ENCODE measurements at regions not wholly inside any gene's neighbourhood (a gene's known extent, or its start where the extent isn't known, plus 50 kb on each side); places are given as distances from the start of the nearest gene placed in this dataset.
A peak's percentile ranks its signal among the peaks of the same experiment; 100 is the strongest.
"Not testable (repeated sequence)": the region's sequence is repeated elsewhere in the genome, so short reads cannot be mapped to it uniquely, and the experiment has no call there.

GRCh38 chr6:84635081-84635761 lies 129.2 kb downstream of the TBX18 start:
- no peak for DNase-seq (ENCODE audit: low spot score)

DNA sequence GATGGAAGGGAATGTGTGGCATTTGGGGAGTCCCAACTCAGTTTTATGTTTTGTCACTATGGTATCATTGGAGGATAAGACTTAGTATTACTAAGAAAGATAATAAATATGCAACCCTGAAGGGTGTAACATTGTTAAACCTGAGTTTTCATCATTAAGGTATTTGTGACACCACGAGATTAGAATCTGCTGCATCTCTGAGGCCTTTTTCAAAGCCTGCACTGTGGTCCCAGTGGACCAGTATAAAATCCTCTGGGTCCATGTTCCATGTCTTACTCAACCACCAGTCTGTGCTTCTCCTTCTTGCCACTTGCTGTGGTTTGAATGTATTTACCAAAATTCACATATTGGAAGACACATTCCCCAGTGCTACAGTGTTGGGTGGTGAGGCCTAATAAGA lies 130.6 kb downstream of the TBX18 start:
- no peak for DNase-seq (ENCODE audit: low spot score)

- not testable (repeated sequence) for DNase-seq (ENCODE audit: low spot score)
Observed at GRCh38 chr6:84626527-84626926, 137.9 kb downstream of the TBX18 start.

DNA sequence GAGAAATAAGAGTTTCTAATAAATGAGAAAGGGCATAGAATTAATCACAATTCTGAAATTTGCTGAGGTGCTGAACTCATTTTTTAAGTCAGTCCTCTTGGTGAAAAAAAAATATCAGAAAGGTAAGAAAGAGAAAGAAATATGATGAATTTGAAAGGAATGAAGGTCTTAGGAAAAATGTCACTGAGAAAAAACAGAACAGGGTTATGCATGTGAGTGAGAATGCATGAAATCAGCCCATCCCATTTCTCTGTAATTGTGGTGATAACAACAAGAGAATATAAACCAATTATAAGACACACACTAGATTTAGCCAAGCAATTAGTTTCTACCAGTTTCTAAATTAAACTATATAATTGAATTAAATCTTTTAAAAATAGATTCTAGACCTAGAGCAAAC lies 138.9 kb downstream of the TBX18 start:
- DNase-seq (ENCODE audit: low spot score) = no peak

DNA sequence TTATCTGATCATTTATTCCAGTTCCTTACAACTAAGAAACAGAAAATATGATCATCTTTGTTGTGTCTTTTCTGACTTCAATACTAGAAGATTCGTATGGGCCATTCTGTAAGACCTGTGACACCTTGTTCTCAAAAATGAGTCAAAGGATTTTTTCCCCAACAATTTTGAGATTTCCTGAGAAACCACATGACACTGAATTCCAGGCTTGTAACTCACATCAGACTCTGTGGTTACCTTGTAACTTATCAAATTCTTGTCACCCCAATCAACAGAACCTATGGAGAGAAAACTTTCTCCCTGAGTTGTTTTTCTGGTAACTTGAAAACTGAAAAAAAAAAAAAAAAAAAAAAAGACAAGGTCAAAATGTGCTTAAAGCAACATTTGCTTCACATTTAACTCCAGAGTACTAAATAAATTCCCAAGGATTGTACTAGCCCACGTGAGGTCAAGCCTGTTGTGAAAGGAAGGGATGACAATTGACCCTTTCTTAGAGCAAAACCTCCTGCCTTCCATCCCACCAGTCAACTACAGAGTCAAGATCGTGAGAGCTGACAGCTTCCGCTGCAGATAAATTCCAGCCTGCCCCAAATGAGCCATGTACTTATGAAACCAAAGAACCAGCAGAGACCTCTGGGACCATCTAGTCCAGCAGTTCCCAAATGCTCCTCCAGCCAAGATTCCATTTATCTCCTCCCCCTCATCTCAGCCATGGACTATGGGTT lies 140.3 kb downstream of the TBX18 start:
- peak; percentile 9 for DNase-seq (ENCODE audit: low spot score)

DNA sequence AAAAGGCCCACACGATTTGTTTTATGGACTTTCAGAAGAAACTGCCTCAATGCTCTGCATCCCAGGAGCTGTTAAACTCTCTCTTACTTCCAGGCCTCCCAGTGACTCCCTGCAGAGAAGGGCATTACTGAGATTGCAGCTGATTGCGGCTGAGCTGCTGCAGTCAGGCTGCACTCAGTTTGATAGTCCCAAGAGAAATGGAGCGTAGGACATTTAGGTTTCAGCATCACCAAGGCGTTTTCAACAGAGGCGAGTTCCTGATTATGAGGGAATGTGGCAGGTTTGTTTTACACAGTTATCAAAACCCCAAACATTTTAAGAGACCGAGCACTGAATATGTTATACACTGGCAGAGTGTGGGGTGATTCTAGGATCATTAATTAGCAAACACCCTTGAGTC lies 145.6 kb downstream of the TBX18 start:
- DNase-seq (ENCODE audit: low spot score) = no peak

DNA sequence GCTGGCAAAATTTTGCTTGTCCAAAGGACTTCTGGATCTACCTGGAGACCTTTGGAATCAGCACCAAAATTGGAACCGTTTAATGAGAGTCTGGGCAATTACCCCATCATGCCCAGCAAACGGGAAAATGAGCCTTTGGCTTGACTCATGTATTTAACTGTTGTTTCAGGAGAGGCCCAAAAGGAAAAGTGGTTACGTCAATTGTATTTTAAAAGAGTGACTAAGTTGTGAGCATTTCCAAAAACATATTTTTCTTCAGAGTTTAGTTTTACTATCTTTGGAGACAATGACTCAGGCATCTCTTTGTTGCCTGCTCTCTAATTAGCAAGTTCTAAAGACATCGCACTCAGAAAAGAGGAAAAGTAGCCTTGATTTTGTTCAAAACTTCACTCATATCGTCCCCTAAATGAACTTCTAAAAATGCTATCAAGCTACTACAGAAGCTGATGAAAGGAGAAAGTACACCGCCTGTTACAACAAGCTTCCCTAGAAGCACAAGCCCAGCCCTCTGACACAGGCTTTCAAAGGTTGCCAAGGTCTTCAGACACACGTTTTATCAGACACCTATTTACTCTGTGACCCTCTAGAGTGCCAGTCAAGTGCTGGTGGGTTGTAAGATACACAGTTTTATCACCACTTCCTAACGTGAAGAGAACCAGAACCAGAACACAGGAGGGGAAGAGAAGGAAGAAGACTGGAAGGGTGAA lies 146.2 kb downstream of the TBX18 start:
- no peak for DNase-seq (ENCODE audit: low spot score)

GRCh38 chr6:84615987-84616386 lies 148.4 kb downstream of the TBX18 start:
- no peak for DNase-seq (ENCODE audit: low spot score)

- DNase-seq (ENCODE audit: low spot score) = no peak
Observed at GRCh38 chr6:84615113-84615850, 149.1 kb downstream of the TBX18 start.

DNA sequence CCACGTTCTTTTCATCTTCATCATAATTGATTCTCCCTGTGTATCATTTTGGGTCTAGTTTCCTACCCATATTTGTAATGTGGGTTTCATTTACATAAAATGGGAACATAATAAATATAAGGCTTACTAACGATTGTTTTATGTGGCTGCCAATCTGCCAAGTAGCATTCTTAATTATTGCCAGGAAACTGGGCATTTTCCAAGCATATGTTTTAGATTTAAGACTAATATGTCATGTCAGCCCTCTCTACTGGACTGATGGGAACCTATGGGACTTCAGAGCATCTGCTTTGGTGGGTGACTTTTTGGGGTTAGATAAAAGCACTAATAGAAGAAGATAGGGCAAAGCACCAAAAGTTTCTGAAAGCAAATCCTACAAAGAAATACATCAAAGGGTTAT lies 157.5 kb downstream of the TBX18 start:
- DNase-seq (ENCODE audit: low spot score) = no peak

DNA sequence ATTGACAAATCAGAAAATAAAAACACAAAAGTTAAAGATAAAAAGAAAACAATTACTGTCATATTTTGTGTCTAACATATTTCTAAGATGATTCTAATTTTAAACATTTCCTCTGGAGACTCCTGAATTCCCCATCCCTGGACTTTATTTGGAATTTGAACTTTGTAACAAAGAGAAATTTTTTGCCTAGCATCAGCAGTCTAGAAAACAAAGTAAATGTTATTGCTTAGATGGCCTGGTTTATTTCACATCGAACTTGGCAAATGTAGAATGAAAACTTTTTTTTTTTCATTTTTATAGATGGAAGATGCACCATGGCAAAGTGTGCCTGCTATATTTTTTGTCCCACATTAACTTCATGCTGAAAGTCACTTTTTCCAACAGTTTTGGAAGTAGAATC lies 159.1 kb downstream of the TBX18 start:
- DNase-seq (ENCODE audit: low spot score) = no peak

DNA sequence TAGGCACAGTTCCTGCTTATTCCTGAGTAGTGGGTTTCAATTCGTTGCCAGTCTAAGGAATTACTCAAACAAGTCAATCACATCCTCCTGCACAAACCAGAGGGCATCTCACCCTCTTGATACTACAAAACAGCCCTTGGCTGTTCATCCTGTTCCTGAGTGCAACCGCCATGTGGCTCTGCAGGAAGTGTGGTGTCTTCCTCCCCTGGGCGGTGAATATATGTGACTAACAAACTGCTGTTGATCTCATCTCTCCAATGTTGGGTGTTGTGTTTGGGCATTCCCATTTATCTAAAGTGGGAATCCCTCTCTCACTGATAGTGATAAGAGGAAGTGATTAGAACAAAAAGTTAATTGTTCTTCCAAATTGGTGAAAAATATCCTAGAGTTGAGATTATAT lies 163.0 kb downstream of the TBX18 start:
- DNase-seq (ENCODE audit: low spot score) = no peak

DNA sequence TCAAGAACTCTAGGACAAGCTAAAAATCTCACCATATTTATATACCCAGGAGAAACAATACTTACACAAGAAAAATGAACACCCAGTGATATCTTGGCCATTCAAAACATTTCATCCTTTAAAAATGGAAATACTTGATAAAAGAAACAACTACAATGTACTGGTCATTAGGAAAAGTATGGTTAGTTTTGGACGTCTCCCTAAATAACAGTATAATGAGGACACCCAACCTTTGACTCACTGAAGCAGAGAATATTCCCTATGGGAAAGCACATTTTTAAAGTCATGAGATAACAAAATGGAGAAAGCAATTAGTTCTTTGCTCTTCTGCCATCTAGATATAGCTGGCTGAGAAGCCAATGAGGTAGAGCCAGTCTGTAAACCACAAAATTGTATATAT lies 164.4 kb downstream of the TBX18 start:
- no peak for DNase-seq (ENCODE audit: low spot score)

GRCh38 chr6:84597238-84597875 lies 167.0 kb downstream of the TBX18 start:
- DNase-seq (ENCODE audit: low spot score) = no peak

- DNase-seq (ENCODE audit: low spot score) = no peak
Observed at GRCh38 chr6:84596488-84596887, 167.9 kb downstream of the TBX18 start.

GRCh38 chr6:84588697-84589080 lies 175.7 kb downstream of the TBX18 start:
- no peak for DNase-seq (ENCODE audit: low spot score)

DNA sequence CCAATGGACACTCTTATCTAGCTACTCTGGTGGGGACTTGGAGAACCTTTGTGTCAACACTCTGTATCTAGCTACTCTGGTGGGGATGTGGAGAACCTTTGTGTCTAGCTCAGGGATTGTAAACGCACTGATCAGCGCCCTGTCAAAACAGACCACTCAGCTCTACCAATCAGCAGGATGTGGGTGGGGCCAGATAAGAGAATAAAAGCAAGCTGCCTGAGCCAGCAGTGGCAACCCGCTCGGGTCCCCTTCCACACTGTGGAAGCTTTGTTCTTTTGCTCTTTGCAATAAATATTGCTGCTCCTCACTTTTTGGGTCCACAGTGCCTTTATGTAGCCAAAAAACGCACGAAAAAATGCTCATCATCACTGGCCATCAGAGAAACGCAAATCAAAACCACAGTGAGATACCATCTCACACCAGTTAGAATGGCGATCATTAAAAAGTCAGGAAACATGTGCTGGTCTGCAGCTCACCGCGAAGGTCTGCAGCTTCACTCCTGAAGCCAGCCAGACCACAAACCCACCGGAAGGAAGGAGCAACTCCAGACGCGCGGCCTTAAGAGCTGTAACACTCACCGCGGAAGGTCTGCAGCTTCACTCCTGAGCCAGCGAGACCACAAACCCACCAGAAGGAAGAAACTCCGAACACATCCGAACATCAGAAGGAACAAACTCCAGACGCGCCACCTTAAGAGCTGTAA lies 176.3 kb downstream of the TBX18 start:
- not testable (repeated sequence) for DNase-seq (ENCODE audit: low spot score)

DNA sequence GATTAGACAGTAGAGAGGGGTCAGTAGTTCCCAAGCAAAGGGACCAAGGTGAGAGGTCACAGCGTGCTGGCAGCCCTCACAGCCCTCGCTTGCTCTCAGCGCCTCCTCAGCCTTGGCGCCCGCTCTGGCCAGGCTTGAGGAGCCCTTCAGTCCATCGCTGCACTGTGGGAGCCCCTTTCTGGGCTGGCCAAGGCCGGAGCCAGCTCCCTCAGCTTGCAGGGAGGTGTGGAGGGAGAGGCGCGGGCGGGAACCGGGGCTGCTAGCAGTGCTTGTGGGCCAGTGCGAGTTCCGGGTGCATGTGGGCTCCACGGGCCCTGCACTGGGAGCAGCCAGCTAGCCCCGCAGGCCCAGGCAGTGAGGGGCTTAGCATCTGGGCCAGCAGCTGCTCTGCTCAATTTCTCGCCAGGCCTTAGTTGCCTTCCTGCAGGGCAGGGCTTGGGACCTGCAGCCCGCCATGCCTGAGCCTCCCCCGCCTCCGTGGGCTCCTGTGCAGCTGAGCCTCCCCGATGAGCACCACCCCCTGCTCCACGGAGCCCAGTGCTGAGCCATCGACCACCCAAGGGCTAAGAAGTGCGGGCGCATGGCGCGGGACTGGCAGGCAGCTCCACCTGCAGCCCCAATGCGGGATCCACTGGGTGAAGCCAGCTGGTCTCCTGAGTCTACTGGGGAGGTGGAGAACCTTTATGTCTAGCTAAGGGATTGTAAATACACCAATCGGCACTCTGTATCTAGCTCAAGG lies 177.0 kb downstream of the TBX18 start:
- DNase-seq (ENCODE audit: low spot score) = not testable (repeated sequence)

GRCh38 chr6:84583784-84584183 lies 180.6 kb downstream of the TBX18 start:
- DNase-seq (ENCODE audit: low spot score) = no peak

- DNase-seq (ENCODE audit: low spot score) = no peak
Observed at GRCh38 chr6:84582997-84583396, 181.4 kb downstream of the TBX18 start.
